Upper lobe of left lung (tissue), 6 donors: ENCODE measurements at regions not wholly inside any gene's neighbourhood (a gene's known extent, or its start where the extent isn't known, plus 50 kb on each side); places are given as distances from the start of the nearest gene placed in this dataset.

ENCODE experiments used
- ATAC-seq, 2 donors: fragments of 200-7000 bp; cut with Tn5 transposase; one replicate each; pipeline ENCODE4 v1.9.1; 2022; ENCODE audit warnings: mild to moderate bottlenecking in 2 of 2, moderate library complexity in 2 of 2; ENCODE audit not compliant: low FRiP score in 2 of 2
- DNase-seq, 2 donors: peaks; one replicate each; pipeline ENCODE4 v3.0.0-alpha.2; 2019 to 2020
- H3K27ac ChIP-seq, 4 donors: fragments of 200-600 bp; sonication (generic); one replicate each; pipeline ENCODE4 v1.5.1; 2016 to 2019
- H3K27me3 ChIP-seq, 4 donors: fragments of 200-600 bp; sonication (generic); one replicate each; pipeline ENCODE4 v1.5.1; 2017 to 2019
- H3K36me3 ChIP-seq, 4 donors: fragments of 200-600 bp; sonication (generic); one replicate each; pipeline ENCODE4 v1.5.1; 2016 to 2019
- H3K4me1 ChIP-seq, 4 donors: fragments of 200-600 bp; sonication (generic); one replicate each; pipeline ENCODE4 v1.5.1; 2018 to 2019
- H3K4me3 ChIP-seq, 4 donors: fragments of 200-600 bp; sonication (generic); one replicate each; pipeline ENCODE4 v1.5.1; 2017 to 2019; ENCODE audit warnings: mild to moderate bottlenecking in 2 of 4, moderate library complexity in 1 of 4
- H3K9me3 ChIP-seq, 4 donors: fragments of 200-600 bp; sonication (generic); one replicate each; pipeline ENCODE4 v1.5.1; 2018 to 2019
- CTCF ChIP-seq, 6 experiments: fragments of 450-650 bp in 4 of 6; fragments of 200-600 bp in 2 of 6; sonication (generic) in 2 of 6; IDR thresholded peaks; one replicate each; pipeline ENCODE4 v1.5.1; 2016 to 2019; ENCODE audit warnings: antibody characterized with exemption in 6 of 6
- EP300 ChIP-seq, 4 donors: sonication (generic); formaldehyde crosslinking; IDR thresholded peaks; one replicate each; pipeline ENCODE4 v1.5.1; 2017; ENCODE audit warnings: antibody characterized with exemption in 4 of 4, control low read depth in 2 of 4
- POLR2A ChIP-seq, 4 donors: fragments of 450-650 bp; IDR thresholded peaks; one replicate each; pipeline ENCODE4 v1.5.1; 2016 to 2017; ENCODE audit warnings: antibody characterized with exemption in 4 of 4, mild to moderate bottlenecking in 2 of 4
- POLR2AphosphoS5 ChIP-seq, 2 donors: sonication (generic); formaldehyde crosslinking; IDR thresholded peaks; one replicate each; pipeline ENCODE4 v1.5.1; 2017; ENCODE audit warnings: antibody characterized with exemption in 2 of 2
- WGBS, 2 donors: methylation state at CpG; one replicate each; pipeline ENCODE4 v1.1.5; 2017 to 2018; 5-methylcytosine and 5-hydroxymethylcytosine counted together
- donor health status: DM: no; HTN: no; CAD: no; lungs with moderate emphysema.
- donor health status: DM: no; HTN: yes; CAD: no; lungs with severe emphysema.

- H3K4me3 ChIP-seq, result no peak overlapping the region
- ATAC-seq (no peak), DNase-seq (no peak)
- H3K4me1 ChIP-seq, result no peaks in the 10 kb centered on the region
- no peak overlapping the region for H3K27ac ChIP-seq
- no peak for TF ChIP-seq CTCF (IDR thresholded peaks at IDR 0.05)
- no peak for TF ChIP-seq EP300 (IDR thresholded peaks at IDR 0.05)
- no peak for TF ChIP-seq POLR2A (IDR thresholded peaks at IDR 0.05)
- no peak for TF ChIP-seq POLR2AphosphoS5 (IDR thresholded peaks at IDR 0.05)
- no peaks in the 10 kb centered on the region for H3K36me3 ChIP-seq
- H3K27me3 ChIP-seq, result no peaks in the 10 kb centered on the region
- H3K9me3 ChIP-seq, result no peaks in the 10 kb centered on the region
These were observed 390.6 kb upstream of the C9orf72 start for GRCh38 chr9:27963836-27964235.

- H3K4me1 ChIP-seq, result no peaks in the 10 kb centered on the region
- 59 to 75% methylated on average over 2 of the region's 2 CpGs for WGBS, 2 donors
These were observed 393.9 kb upstream of the C9orf72 start for GRCh38 chr9:27967210-27967609.

GRCh38 chr9:27977931-27978330, 404.6 kb upstream of the C9orf72 start:
- no peaks in the 10 kb centered on the region for H3K9me3 ChIP-seq
- ATAC-seq (no peak), DNase-seq (no peak)
- no peaks in the 10 kb centered on the region for H3K36me3 ChIP-seq
- TF ChIP-seq POLR2A (IDR thresholded peaks at IDR 0.05), result no peak
- no peak for TF ChIP-seq CTCF (IDR thresholded peaks at IDR 0.05)
- TF ChIP-seq EP300 (IDR thresholded peaks at IDR 0.05), result no peak
- no peak for TF ChIP-seq POLR2AphosphoS5 (IDR thresholded peaks at IDR 0.05)
- no peak overlapping the region for H3K4me3 ChIP-seq
- H3K27ac ChIP-seq, result no peak overlapping the region
- H3K27me3 ChIP-seq, result no peaks in the 10 kb centered on the region
- 60% methylated on average over 3 of the region's 3 CpGs for WGBS, 2 donors
- no peaks in the 10 kb centered on the region for H3K4me1 ChIP-seq

More at GRCh38 chr9:27967210-27967609, 393.9 kb upstream of the C9orf72 start:
- Histone ChIP-seq H3K36me3 (no peaks in the 10 kb centered on the region), H3K27ac (no peak overlapping the region), H3K4me3 (no peak overlapping the region), H3K27me3 (no peaks in the 10 kb centered on the region), H3K9me3 (no peaks in the 10 kb centered on the region)
- DNase-seq, result no peak
- no peak for ATAC-seq
- TF ChIP-seq POLR2A (IDR thresholded peaks at IDR 0.05) (no peak), POLR2AphosphoS5 (IDR thresholded peaks at IDR 0.05) (no peak), EP300 (IDR thresholded peaks at IDR 0.05) (no peak), CTCF (IDR thresholded peaks at IDR 0.05) (no peak)

- WGBS, 2 donors, result 76 to 92% methylated on average over 1 of the region's 1 CpG
- H3K27me3 ChIP-seq, result no peaks in the 10 kb centered on the region
- H3K9me3 ChIP-seq, result no peaks in the 10 kb centered on the region
- DNase-seq, result no peak
- H3K27ac ChIP-seq, result no peak overlapping the region
- no peaks in the 10 kb centered on the region for H3K36me3 ChIP-seq
- no peak overlapping the region for H3K4me3 ChIP-seq
- no peak for TF ChIP-seq CTCF (IDR thresholded peaks at IDR 0.05)
- TF ChIP-seq EP300 (IDR thresholded peaks at IDR 0.05), result no peak
- no peak for TF ChIP-seq POLR2A (IDR thresholded peaks at IDR 0.05)
- no peak for TF ChIP-seq POLR2AphosphoS5 (IDR thresholded peaks at IDR 0.05)
- no peaks in the 10 kb centered on the region for H3K4me1 ChIP-seq
- no peak for ATAC-seq
These were observed 412.4 kb upstream of the C9orf72 start for GRCh38 chr9:27985714-27986113.

- H3K4me1 ChIP-seq, result no peaks in the 10 kb centered on the region
- no peak for ATAC-seq
- WGBS, 2 donors, result 87 to 90% methylated on average over 2 of the region's 2 CpGs
These were observed 417.2 kb upstream of the C9orf72 start for GRCh38 chr9:27990524-27990923.

More at GRCh38 chr9:27990524-27990923, 417.2 kb upstream of the C9orf72 start:
- H3K9me3 ChIP-seq, result no peaks in the 10 kb centered on the region
- no peak overlapping the region for H3K4me3 ChIP-seq
- TF ChIP-seq POLR2A (IDR thresholded peaks at IDR 0.05), result no peak
- TF ChIP-seq POLR2AphosphoS5 (IDR thresholded peaks at IDR 0.05), result no peak
- no peak for TF ChIP-seq EP300 (IDR thresholded peaks at IDR 0.05)
- no peak for TF ChIP-seq CTCF (IDR thresholded peaks at IDR 0.05)
- no peak overlapping the region for H3K27ac ChIP-seq
- no peak for DNase-seq
- H3K36me3 ChIP-seq, result no peaks in the 10 kb centered on the region
- no peaks in the 10 kb centered on the region for H3K27me3 ChIP-seq
